GM06990 (cell line): ENCODE measurements at regions not wholly inside any gene's neighbourhood (a gene's known extent, or its start where the extent isn't known, plus 50 kb on each side); places are given as distances from the start of the nearest gene placed in this dataset.

Experiments used
- DNase-seq: peaks from one replicate; pipeline ENCODE4 v3.0.0-alpha.2; 2011; ENCODE audit not compliant: insufficient read length; ENCODE audit errors: extremely low read depth
- H3K27me3 ChIP-seq: replicated peaks from 2 replicates; pipeline ENCODE4 v1.6.0; 2011; ENCODE audit warnings: low read length; ENCODE audit not compliant: control insufficient read depth, insufficient read depth
- H3K36me3 ChIP-seq: 2 replicates; pipeline ENCODE4 v1.5.1; 2011; ENCODE audit warnings: low read length; ENCODE audit not compliant: control insufficient read depth, insufficient read depth
- H3K4me3 ChIP-seq: replicated peaks from 2 replicates; pipeline ENCODE4 v1.5.1; 2011; ENCODE audit warnings: low read depth, mild to moderate bottlenecking, control low read depth, low read length
- TF ChIP-seq, protein P1 (sequence below): IDR thresholded peaks from 2 replicates; pipeline ENCODE4 v1.5.1; 2011; ENCODE audit warnings: low read length, control low read depth, mild to moderate bottlenecking, inconsistent platforms; ENCODE audit not compliant: insufficient read depth, poor library complexity, severe bottlenecking

DNA sequence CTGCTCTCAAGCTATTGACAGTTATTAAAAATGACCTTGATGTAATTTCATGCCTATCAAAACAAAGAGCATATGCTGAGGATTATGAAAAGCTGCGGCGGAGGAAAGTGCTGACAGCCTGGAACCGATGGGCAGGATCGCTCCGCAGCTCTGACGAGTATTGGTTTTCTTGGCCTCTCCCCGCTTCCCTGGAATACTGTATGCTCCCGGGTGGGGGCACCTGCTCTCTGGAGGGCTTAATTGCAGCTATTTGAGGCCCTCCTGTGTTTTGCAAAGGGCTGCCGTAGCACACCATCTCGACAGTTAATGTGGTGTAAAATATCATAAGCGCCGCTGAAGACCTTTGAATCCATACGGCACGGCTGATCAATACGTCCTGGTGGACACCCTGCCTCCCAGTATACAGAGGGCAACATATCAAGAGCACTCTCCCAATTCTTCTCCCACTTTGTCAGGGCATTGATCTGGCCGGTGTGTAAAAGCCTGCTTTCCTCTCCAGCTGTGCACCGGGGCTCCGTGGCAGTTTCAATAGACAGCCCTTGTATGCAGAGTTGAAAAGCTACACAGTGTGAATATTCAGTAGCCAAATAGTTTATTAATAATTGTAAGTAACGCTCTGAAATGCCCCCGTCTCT, 662.4 kb downstream of the GALR1 start:
- no peak for DNase-seq
- TF ChIP-seq, protein P1, sequence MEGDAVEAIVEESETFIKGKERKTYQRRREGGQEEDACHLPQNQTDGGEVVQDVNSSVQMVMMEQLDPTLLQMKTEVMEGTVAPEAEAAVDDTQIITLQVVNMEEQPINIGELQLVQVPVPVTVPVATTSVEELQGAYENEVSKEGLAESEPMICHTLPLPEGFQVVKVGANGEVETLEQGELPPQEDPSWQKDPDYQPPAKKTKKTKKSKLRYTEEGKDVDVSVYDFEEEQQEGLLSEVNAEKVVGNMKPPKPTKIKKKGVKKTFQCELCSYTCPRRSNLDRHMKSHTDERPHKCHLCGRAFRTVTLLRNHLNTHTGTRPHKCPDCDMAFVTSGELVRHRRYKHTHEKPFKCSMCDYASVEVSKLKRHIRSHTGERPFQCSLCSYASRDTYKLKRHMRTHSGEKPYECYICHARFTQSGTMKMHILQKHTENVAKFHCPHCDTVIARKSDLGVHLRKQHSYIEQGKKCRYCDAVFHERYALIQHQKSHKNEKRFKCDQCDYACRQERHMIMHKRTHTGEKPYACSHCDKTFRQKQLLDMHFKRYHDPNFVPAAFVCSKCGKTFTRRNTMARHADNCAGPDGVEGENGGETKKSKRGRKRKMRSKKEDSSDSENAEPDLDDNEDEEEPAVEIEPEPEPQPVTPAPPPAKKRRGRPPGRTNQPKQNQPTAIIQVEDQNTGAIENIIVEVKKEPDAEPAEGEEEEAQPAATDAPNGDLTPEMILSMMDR: no peak
- Histone ChIP-seq H3K27me3 (no peaks in the 10 kb centered on the region), H3K4me3 (no peak overlapping the region), H3K36me3 (no peaks in the 10 kb centered on the region)

DNA sequence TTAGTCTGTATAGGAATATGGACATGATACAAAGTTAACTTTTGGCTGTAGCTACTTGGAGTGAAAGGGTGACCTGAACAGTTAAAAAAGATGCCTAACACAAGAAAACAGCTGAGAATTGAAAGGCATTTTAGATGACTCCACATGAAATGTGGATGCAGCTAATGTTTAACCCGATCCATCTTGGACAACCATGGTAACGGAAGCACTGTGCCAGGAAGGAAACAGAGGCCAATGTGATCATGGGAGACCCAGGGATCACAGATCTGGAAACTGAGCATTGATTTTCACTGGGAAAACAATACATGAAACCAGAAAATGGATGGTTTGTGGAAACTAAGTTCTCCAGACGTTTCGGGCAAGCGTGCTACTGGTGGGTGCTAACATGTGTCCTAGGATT, 669.1 kb downstream of the GALR1 start:
- TF ChIP-seq, protein P1: no peak
- no peaks in the 10 kb centered on the region for H3K27me3 ChIP-seq
- no peak overlapping the region for H3K4me3 ChIP-seq
- DNase-seq: no peak
- no peaks in the 10 kb centered on the region for H3K36me3 ChIP-seq

DNA sequence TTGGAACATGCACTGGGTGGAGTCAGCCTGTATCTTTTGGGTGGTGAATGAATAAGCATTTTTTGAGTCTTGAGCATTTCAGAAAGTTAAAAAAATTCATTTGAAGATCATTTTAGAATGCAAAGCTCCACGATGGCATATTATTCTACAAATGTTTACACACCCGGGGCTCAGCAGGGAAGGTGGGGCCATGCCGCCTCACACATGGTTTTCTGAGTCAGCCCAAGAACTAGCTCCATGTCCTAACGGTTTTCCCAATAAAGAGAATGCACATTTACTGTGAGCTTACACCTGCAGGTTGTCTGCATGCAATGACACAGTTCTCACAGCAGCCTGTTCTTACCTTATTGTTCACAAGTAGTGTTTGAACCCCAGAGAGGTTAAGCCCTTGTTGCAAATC, 670.3 kb downstream of the GALR1 start:
- no peak for DNase-seq
- no peaks in the 10 kb centered on the region for H3K36me3 ChIP-seq
- H3K27me3 ChIP-seq: no peaks in the 10 kb centered on the region
- TF ChIP-seq, protein P1: no peak
- no peak overlapping the region for H3K4me3 ChIP-seq

DNA sequence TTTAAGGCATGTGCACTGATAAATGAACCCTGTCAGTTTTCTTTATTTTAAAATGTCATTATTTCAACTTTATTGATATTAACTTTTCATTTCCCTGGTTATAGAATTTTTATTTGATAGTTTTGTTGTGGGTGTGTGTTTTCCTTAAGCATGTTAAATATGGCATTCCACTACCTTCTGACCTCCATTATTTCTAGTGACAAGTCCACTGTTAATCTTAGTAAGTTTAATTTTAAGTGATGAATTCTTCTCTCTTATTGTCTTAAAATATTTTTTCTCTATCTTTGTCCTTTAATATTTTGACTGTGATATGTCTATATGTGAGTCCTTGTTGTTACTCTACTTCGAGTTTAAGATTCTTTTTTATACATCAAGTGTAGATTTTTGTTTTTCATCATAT, 685.7 kb downstream of the GALR1 start:
- H3K27me3 ChIP-seq: no peaks in the 10 kb centered on the region
- H3K36me3 ChIP-seq: no peaks in the 10 kb centered on the region
- TF ChIP-seq, protein P1: no peak
- no peak for DNase-seq
- H3K4me3 ChIP-seq: no peak overlapping the region

DNA sequence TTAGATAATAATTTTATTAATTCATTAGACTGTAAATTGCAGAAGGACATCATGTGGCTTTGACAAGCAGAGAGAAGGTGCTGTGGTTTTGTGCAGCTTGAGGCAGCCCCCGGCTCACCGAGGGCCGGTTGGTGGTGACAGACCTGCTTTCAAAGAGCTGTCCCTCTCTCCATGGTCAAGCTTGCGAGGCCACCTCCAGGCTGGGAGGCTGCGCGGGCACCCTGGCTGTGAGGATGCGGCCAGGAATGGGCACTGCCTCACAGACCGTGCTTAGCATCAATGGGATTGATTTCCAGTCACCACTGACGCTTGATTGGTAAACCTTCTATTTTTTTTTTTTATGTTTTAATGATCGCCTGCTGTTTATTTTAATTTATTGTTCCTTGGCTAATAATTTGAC, 690.9 kb downstream of the GALR1 start:
- Histone ChIP-seq H3K36me3 (no peaks in the 10 kb centered on the region), H3K27me3 (no peaks in the 10 kb centered on the region), H3K4me3 (no peak overlapping the region)
- TF ChIP-seq, protein P1: no peak
- no peak for DNase-seq

DNA sequence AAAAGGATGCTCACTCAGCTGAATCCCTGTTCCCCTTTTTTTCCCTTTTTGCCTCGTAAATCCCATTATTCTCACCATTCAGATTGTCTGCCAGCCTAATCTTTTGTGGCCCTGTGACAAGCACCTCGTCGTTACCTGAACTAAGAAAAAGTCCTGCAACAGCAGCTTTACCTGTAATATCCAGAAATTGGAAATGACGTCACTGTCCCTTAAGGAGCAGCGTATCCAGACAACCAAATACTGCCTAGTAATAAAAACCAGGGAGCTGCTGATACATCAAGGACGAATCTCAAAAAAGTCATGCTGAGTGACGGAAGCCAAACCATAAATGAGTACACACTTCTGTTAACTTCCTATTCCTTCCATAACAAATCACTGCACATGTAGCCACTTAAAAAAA, 694.9 kb downstream of the GALR1 start:
- Histone ChIP-seq H3K4me3 (no peak overlapping the region), H3K36me3 (no peaks in the 10 kb centered on the region), H3K27me3 (no peaks in the 10 kb centered on the region)
- TF ChIP-seq, protein P1: no peak
- no peak for DNase-seq
